HL-60 (cell line): ENCODE measurements at regions not wholly inside any gene's neighbourhood (a gene's known extent, or its start where the extent isn't known, plus 50 kb on each side); places are given as distances from the start of the nearest gene placed in this dataset.

Source experiments
- DNase-seq, 2 experiments: peaks; one replicate each; pipeline ENCODE4 v3.0.0-alpha.2; 2010 to 2020; ENCODE audit warnings: low read depth in 1 of 2, low spot score in 1 of 2
- H3K27ac ChIP-seq: fragments of 250-450 bp; sonication (Bioruptor Pico); replicated peaks from 2 replicates; pipeline ENCODE4 v1.5.1; 2020; ENCODE audit warnings: mild to moderate bottlenecking, moderate library complexity
- H3K27me3 ChIP-seq: fragments of 250-450 bp; sonication (Bioruptor Pico); 2 replicates; pipeline ENCODE4 v1.5.1; 2021; ENCODE audit warnings: mild to moderate bottlenecking, moderate library complexity; ENCODE audit not compliant: insufficient read depth, poor library complexity, severe bottlenecking
- H3K4me3 ChIP-seq: replicated peaks from 2 replicates; pipeline ENCODE4 v1.5.1; 2011; ENCODE audit warnings: mild to moderate bottlenecking, control low read depth, low read length; ENCODE audit not compliant: insufficient read depth
- GABPA ChIP-seq: IDR thresholded peaks from 2 replicates; pipeline ENCODE4 v1.6.1; 2012; ENCODE audit warnings: low read depth
- POLR2AphosphoS5 ChIP-seq: IDR thresholded peaks from 2 replicates; pipeline ENCODE4 v1.6.1; 2012; ENCODE audit warnings: low read depth
- REST ChIP-seq: IDR thresholded peaks from 2 replicates; pipeline ENCODE4 v1.6.1; 2012; ENCODE audit warnings: low read depth; ENCODE audit not compliant: insufficient replicate concordance
- SPI1 ChIP-seq: IDR thresholded peaks from 2 replicates; pipeline ENCODE4 v1.6.1; 2012; ENCODE audit warnings: low read depth, mild to moderate bottlenecking, borderline replicate concordance
- TF ChIP-seq, protein P1 (sequence below): IDR thresholded peaks from one replicate; pipeline ENCODE4 v1.5.1; 2011; ENCODE audit warnings: low read length, control low read depth, inconsistent platforms; ENCODE audit not compliant: insufficient read depth

DNA sequence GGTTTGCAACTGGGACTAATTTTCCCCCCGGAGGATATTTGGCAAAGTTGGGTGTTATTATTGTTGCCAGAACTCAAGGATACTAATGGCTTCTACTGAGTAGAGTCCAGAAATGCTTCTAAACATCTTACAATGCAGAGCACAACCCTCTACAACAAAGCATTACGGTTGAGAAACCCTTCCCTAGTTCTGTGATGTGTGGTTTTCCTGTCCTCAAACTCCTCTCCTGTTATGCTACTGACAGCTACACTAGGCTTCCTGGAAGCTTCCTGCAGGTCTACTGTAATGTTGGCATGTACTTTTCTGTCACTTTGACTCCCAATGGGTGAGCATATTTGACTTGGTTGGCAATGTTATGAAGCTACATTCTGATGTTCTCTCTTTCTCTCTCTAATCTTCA is 1656.9 kb downstream of the MRPL39 start:
- Histone ChIP-seq H3K27ac (no peak overlapping the region), H3K4me3 (no peak overlapping the region), H3K27me3 (no peaks in the 10 kb centered on the region)
- TF ChIP-seq REST = no peak
- TF ChIP-seq SPI1 = no peak
- TF ChIP-seq, protein P1, sequence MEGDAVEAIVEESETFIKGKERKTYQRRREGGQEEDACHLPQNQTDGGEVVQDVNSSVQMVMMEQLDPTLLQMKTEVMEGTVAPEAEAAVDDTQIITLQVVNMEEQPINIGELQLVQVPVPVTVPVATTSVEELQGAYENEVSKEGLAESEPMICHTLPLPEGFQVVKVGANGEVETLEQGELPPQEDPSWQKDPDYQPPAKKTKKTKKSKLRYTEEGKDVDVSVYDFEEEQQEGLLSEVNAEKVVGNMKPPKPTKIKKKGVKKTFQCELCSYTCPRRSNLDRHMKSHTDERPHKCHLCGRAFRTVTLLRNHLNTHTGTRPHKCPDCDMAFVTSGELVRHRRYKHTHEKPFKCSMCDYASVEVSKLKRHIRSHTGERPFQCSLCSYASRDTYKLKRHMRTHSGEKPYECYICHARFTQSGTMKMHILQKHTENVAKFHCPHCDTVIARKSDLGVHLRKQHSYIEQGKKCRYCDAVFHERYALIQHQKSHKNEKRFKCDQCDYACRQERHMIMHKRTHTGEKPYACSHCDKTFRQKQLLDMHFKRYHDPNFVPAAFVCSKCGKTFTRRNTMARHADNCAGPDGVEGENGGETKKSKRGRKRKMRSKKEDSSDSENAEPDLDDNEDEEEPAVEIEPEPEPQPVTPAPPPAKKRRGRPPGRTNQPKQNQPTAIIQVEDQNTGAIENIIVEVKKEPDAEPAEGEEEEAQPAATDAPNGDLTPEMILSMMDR = no peak
- no peak for TF ChIP-seq GABPA
- TF ChIP-seq POLR2AphosphoS5 = no peak
- no peak for DNase-seq

DNA sequence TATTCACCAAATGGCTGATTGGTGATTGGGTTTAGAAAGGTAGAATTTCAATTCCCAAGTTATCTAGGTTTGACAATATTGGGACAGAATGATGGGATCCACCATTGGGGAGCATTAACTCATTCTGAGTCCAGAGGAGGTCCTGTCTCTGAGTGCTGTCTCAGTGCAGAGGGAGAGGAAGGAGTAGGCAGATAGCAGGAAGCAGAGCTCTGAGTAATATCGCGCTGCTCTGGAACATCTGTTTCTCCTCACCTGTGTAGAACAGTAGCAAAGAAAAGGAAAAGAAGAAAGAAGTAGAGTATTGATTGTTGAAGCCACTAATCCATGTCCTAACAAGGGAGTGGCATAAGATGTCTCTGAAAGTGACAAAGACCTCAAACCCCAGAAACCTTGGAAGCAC is 1657.8 kb downstream of the MRPL39 start:
- Histone ChIP-seq H3K4me3 (no peak overlapping the region), H3K27ac (no peak overlapping the region), H3K27me3 (no peaks in the 10 kb centered on the region)
- no peak for DNase-seq
- no peak for TF ChIP-seq REST
- no peak for TF ChIP-seq GABPA
- no peak for TF ChIP-seq SPI1
- TF ChIP-seq, protein P1 = no peak
- no peak for TF ChIP-seq POLR2AphosphoS5

- no peak for DNase-seq
- Histone ChIP-seq H3K27ac (no peak overlapping the region), H3K4me3 (no peak overlapping the region), H3K27me3 (no peaks in the 10 kb centered on the region)
- TF ChIP-seq REST (no peak), GABPA (no peak), SPI1 (no peak)
These were observed 1667.8 kb downstream of the MRPL39 start for GRCh38 chr21:23939369-23940065.
